H1 (cell line): ENCODE measurements at regions not wholly inside any gene's neighbourhood (a gene's known extent, or its start where the extent isn't known, plus 50 kb on each side); places are given as distances from the start of the nearest gene placed in this dataset.

Source experiments
- CTCF ChIA-PET: fragments of 300-600 bp; sonication (Branson Sonifier 250); formaldehyde crosslinking; loops from one replicate; lab custom pipeline; 2021; ENCODE audit not compliant: partially characterized antibody; lab: Charles Lee
- POLR2A ChIA-PET: fragments of 300-600 bp; sonication (Branson Sonifier 250); formaldehyde crosslinking; loops from one replicate; lab custom pipeline; 2021; ENCODE audit warnings: inconsistent platforms; ENCODE audit not compliant: partially characterized antibody; lab: Charles Lee
- DNase-seq, 2 experiments: peaks; one replicate each; pipeline versions ENCODE4 v3.0.0 to v3.0.0-alpha.2; 2010 to 2022; ENCODE audit warnings: low spot score in 2 of 2, low read depth in 1 of 2, mixed read lengths in 1 of 2
- FAIRE-seq: peaks from 2 replicates; lab custom pipeline; 2011; peaks lifted over from hg19 to GRCh38; lab: Jason Lieb, UNC
- H2AFZ ChIP-seq: 2 replicates; pipeline ENCODE4 v1.8.1; 2012; ENCODE audit warnings: low read length, inconsistent platforms
- H2AK5ac ChIP-seq: 2 replicates; pipeline ENCODE4 v1.6.1; 2013; ENCODE audit warnings: low read depth, low read length
- H2BK120ac ChIP-seq: replicated peaks from 2 replicates; pipeline ENCODE3; 2013; ENCODE audit warnings: low read depth, low read length, inconsistent platforms
- H2BK12ac ChIP-seq: 2 replicates; pipeline ENCODE4 v1.6.1; 2013; ENCODE audit warnings: low read depth, low read length
- H2BK15ac ChIP-seq: 2 replicates; pipeline ENCODE4 v1.6.1; 2013; ENCODE audit warnings: low read length
- H2BK20ac ChIP-seq: 2 replicates; pipeline ENCODE4 v1.6.1; 2013; ENCODE audit warnings: low read length
- H2BK5ac ChIP-seq: 2 replicates; pipeline ENCODE4 v1.6.1; 2013; ENCODE audit warnings: low read depth, low read length
- H3K14ac ChIP-seq: 2 replicates; pipeline ENCODE4 v1.6.1; 2013; ENCODE audit warnings: inconsistent platforms; ENCODE audit not compliant: insufficient read length
- H3K18ac ChIP-seq: 2 replicates; pipeline ENCODE4 v1.6.1; 2013; ENCODE audit warnings: low read length; ENCODE audit errors: extremely low read depth
- H3K23ac ChIP-seq: 2 replicates; pipeline ENCODE4 v1.6.1; 2013; ENCODE audit warnings: inconsistent platforms; ENCODE audit not compliant: insufficient read length
- H3K23me2 ChIP-seq: 2 replicates; pipeline ENCODE4 v1.6.1; 2013; ENCODE audit warnings: low read depth, low read length
- H3K27ac ChIP-seq: 2 replicates; pipeline ENCODE4 v1.6.1; 2011; ENCODE audit warnings: low read depth, low read length, inconsistent platforms
- H3K27me3 ChIP-seq, 4 experiments: replicated peaks in 1 of 4; 1 replicate in 1 of 4; 2 replicates in 3 of 4; pipeline versions ENCODE4 v1.6.1 to v1.8.1; 2011 to 2013; ENCODE audit warnings: low read length in 3 of 4, mild to moderate bottlenecking in 3 of 4, inconsistent platforms in 2 of 4, mixed read lengths in 2 of 4, moderate library complexity in 1 of 4; ENCODE audit not compliant: control insufficient read depth in 3 of 4, insufficient read depth in 3 of 4; ENCODE audit errors: extremely low read depth in 1 of 4
- H3K36me3 ChIP-seq, 4 experiments: 2 replicates each; pipeline versions ENCODE4 v1.6.1 to v1.8.1; 2011 to 2013; ENCODE audit warnings: mild to moderate bottlenecking in 4 of 4, low read length in 3 of 4, moderate library complexity in 2 of 4, control low read depth in 1 of 4, inconsistent platforms in 1 of 4; ENCODE audit not compliant: insufficient read depth in 4 of 4, control insufficient read depth in 2 of 4
- H3K4ac ChIP-seq: replicated peaks from 2 replicates; pipeline ENCODE3; 2013; ENCODE audit warnings: low read length, low read depth, mixed read lengths, inconsistent platforms; ENCODE audit not compliant: insufficient read length
- H3K4me1 ChIP-seq, 4 experiments: replicated peaks in 1 of 4; 1 replicate in 1 of 4; 2 replicates in 3 of 4; pipeline versions ENCODE4 v1.6.1 to v1.8.1; 2011 to 2013; ENCODE audit warnings: low read length in 3 of 4, inconsistent platforms in 2 of 4, mixed read lengths in 1 of 4; ENCODE audit not compliant: insufficient read depth in 4 of 4, control insufficient read depth in 3 of 4
- H3K4me2 ChIP-seq, 2 experiments: 2 replicates each; pipeline versions ENCODE4 v1.6.1 to v1.8.1; 2011 to 2013; ENCODE audit warnings: low read depth in 2 of 2, low read length in 2 of 2, control low read depth in 1 of 2, inconsistent platforms in 1 of 2, mild to moderate bottlenecking in 1 of 2; ENCODE audit not compliant: insufficient read depth in 1 of 2
- H3K4me3 ChIP-seq, 4 experiments: fragments of 200-600, 300-600 bp in 1 of 4; sonication (generic), shearing (Covaris generic), sonication (Bioruptor Twin) in 1 of 4; 2 replicates each; pipeline versions ENCODE4 v1.5.1 to v1.8.1; 2011 to 2016; ENCODE audit warnings: low read length in 4 of 4, low read depth in 3 of 4, control low read depth in 2 of 4, inconsistent platforms in 2 of 4, mild to moderate bottlenecking in 2 of 4, mixed read lengths in 1 of 4, moderate library complexity in 1 of 4; ENCODE audit not compliant: insufficient read depth in 2 of 4; ENCODE audit errors: extremely low read depth in 1 of 4
- H3K56ac ChIP-seq: replicated peaks from 2 replicates; pipeline ENCODE3; 2013; ENCODE audit warnings: low read depth, mild to moderate bottlenecking, mixed read lengths, low read length, inconsistent platforms; ENCODE audit not compliant: insufficient read length
- H3K79me1 ChIP-seq: 2 replicates; pipeline ENCODE4 v1.6.1; 2013; ENCODE audit warnings: low read depth, low read length, control low read depth
- H3K79me2 ChIP-seq, 2 experiments: 2 replicates each; pipeline versions ENCODE4 v1.6.1 to v1.8.1; 2012 to 2013; ENCODE audit warnings: low read length in 2 of 2, mild to moderate bottlenecking in 2 of 2, inconsistent platforms in 1 of 2; ENCODE audit not compliant: insufficient read depth in 2 of 2, control insufficient read depth in 1 of 2
- H3K9ac ChIP-seq, 4 experiments: replicated peaks in 1 of 4; 1 replicate in 1 of 4; 2 replicates in 3 of 4; pipeline versions ENCODE4 v1.6.1 to v1.8.1; 2011 to 2013; ENCODE audit warnings: low read depth in 3 of 4, low read length in 3 of 4, control low read depth in 2 of 4, mild to moderate bottlenecking in 2 of 4, moderate library complexity in 2 of 4, inconsistent platforms in 1 of 4; ENCODE audit errors: extremely low read depth in 1 of 4
- H3K9me3 ChIP-seq, 2 experiments: 2 replicates each; pipeline versions ENCODE4 v1.6.1 to v1.8.1; 2012 to 2013; ENCODE audit warnings: mild to moderate bottlenecking in 2 of 2, moderate library complexity in 2 of 2, control low read depth in 1 of 2, inconsistent platforms in 1 of 2, low read depth in 1 of 2, low read length in 1 of 2, mixed read lengths in 1 of 2; ENCODE audit not compliant: insufficient read depth in 2 of 2
- H4K20me1 ChIP-seq, 2 experiments: replicated peaks in 1 of 2; 2 replicates each; pipeline versions ENCODE3 to v1.8.1; 2011 to 2013; ENCODE audit warnings: inconsistent platforms in 2 of 2, low read length in 2 of 2, mild to moderate bottlenecking in 1 of 2; ENCODE audit not compliant: insufficient read depth in 2 of 2, control insufficient read depth in 1 of 2
- H4K5ac ChIP-seq: 2 replicates; pipeline ENCODE4 v1.6.1; 2013; ENCODE audit warnings: low read length, low read depth, mixed read lengths, inconsistent platforms; ENCODE audit not compliant: insufficient read length
- H4K8ac ChIP-seq: 2 replicates; pipeline ENCODE4 v1.8.0; 2013; ENCODE audit warnings: mild to moderate bottlenecking, moderate library complexity, low read length, inconsistent platforms; ENCODE audit not compliant: insufficient read depth; ENCODE audit errors: extremely low read depth
- H4K91ac ChIP-seq: replicated peaks from 2 replicates; pipeline ENCODE3; 2013; ENCODE audit warnings: low read length, mixed read lengths, inconsistent platforms; ENCODE audit not compliant: insufficient read length
- CHD2 ChIP-seq: IDR thresholded peaks from 2 replicates; pipeline ENCODE4 v1.6.1; 2012; ENCODE audit warnings: low read length, improper control_type of control experiment
- CTBP2 ChIP-seq: IDR thresholded peaks from 2 replicates; pipeline ENCODE4 v1.7.0; 2011; ENCODE audit warnings: borderline replicate concordance, mild to moderate bottlenecking, moderate library complexity, mixed read lengths, low read length; ENCODE audit not compliant: insufficient read depth, insufficient read length
- EGR1 ChIP-seq: IDR thresholded peaks from 2 replicates; pipeline ENCODE4 v1.6.1; 2011; ENCODE audit warnings: low read depth, low read length, borderline replicate concordance
- EP300 ChIP-seq, 2 experiments: IDR thresholded peaks; 1 replicate in 1 of 2; 2 replicates in 1 of 2; pipeline ENCODE4 v1.6.1; 2011 to 2012; ENCODE audit warnings: low read depth in 2 of 2, low read length in 2 of 2, mild to moderate bottlenecking in 2 of 2, borderline replicate concordance in 1 of 2, inconsistent platforms in 1 of 2, moderate library complexity in 1 of 2
- HDAC6 ChIP-seq: IDR thresholded peaks from one replicate; pipeline ENCODE4 v1.7.1; 2012; ENCODE audit warnings: low read depth, mild to moderate bottlenecking, inconsistent platforms, low read length, moderate library complexity
- JUND ChIP-seq: IDR thresholded peaks from 2 replicates; pipeline ENCODE4 v1.6.1; 2011; ENCODE audit warnings: mild to moderate bottlenecking, improper control_type of control experiment, low read length
- MAFK ChIP-seq: IDR thresholded peaks from 2 replicates; pipeline ENCODE4 v1.6.1; 2012; ENCODE audit warnings: low read depth, mild to moderate bottlenecking, improper control_type of control experiment, low read length
- NRF1 ChIP-seq: IDR thresholded peaks from 2 replicates; pipeline ENCODE4 v1.6.1; 2011; ENCODE audit warnings: mild to moderate bottlenecking, low read depth, low read length, improper control_type of control experiment
- SIN3A ChIP-seq, 2 experiments: IDR thresholded peaks in 1 of 2; conservative IDR thresholded peaks in 1 of 2; 2 replicates each; pipeline ENCODE4 v1.6.1; 2011 to 2012; ENCODE audit warnings: low read length in 2 of 2, improper control_type of control experiment in 1 of 2, low read depth in 1 of 2, mild to moderate bottlenecking in 1 of 2
- SUZ12 ChIP-seq: fragments of 200-600 bp; sonication (generic); IDR thresholded peaks from 2 replicates; pipeline ENCODE4 v1.6.1; 2012; ENCODE audit warnings: mild to moderate bottlenecking, inconsistent platforms, low read length, moderate library complexity, mixed read lengths
- YY1 ChIP-seq: IDR thresholded peaks from 2 replicates; pipeline ENCODE4 v1.6.1; 2011; ENCODE audit warnings: low read depth, mild to moderate bottlenecking, low read length
- WGBS, 2 experiments: shearing (Covaris generic) in 1 of 2; methylation state at CpG; one replicate each; pipeline versions ENCODE4 v1.1.6 to v1.1.7; 2013 to 2015; ENCODE audit warnings: low lambda C conversion rate in 2 of 2, mixed read lengths in 2 of 2, inconsistent platforms in 1 of 2, low coverage in 1 of 2, missing lambda C conversion rate in 1 of 2; ENCODE audit not compliant: insufficient replicate concordance in 2 of 2, insufficient coverage in 1 of 2, insufficient read length in 1 of 2; ENCODE audit errors: extremely low coverage in 1 of 2, missing lambda C conversion rate in 1 of 2; 5-methylcytosine and 5-hydroxymethylcytosine counted together
- TF ChIP-seq, protein P1 (sequence below), 3 experiments: IDR thresholded peaks; 1 replicate in 2 of 3; 2 replicates in 1 of 3; pipeline versions ENCODE4 v1.5.1 to v1.6.1; 2011; ENCODE audit warnings: low read length in 3 of 3, mild to moderate bottlenecking in 3 of 3, inconsistent platforms in 2 of 3, low read depth in 1 of 3, moderate library complexity in 1 of 3; ENCODE audit not compliant: insufficient read depth in 1 of 3; ENCODE audit errors: control extremely low read depth in 1 of 3

DNA sequence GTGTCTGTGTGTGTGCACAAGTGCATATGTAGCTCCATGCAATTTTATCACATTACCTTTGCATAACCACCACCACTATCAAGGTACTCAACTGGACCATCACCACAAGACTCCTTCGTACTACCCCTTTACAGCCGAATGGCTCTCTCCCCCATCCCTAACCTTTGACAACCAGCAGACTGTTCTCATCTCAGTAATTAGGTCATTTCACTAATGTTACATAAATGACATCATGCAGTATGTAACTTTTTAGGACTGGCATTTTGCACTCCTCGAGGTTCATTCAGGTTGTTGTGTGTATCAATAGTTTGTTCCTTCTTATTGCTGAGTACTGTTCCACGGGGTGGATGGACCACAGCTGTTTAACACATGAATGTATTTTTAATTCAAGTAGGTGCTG is 121.8 kb upstream of the SLC6A11 start:
- Histone ChIP-seq H2BK5ac (no peak overlapping the region), H3K4ac (no peak overlapping the region), H3K56ac (no peak overlapping the region), H3K4me3 (no peak overlapping the region), H2AFZ (no peak overlapping the region), H3K4me2 (no peak overlapping the region), H3K79me2 (no peaks in the 10 kb centered on the region), H2BK12ac (no peak overlapping the region), H3K9me3 (no peaks in the 10 kb centered on the region), H3K23ac (no peak overlapping the region), H4K91ac (no peak overlapping the region), H3K9ac (no peak overlapping the region), H2BK120ac (no peak overlapping the region), H3K18ac (no peak overlapping the region), H2BK15ac (no peak overlapping the region), H3K79me1 (no peaks in the 10 kb centered on the region), H3K14ac (no peak overlapping the region), H3K23me2 (no peaks in the 10 kb centered on the region), H3K27ac (no peak overlapping the region), H4K8ac (no peak overlapping the region), H3K4me1 (no peaks in the 10 kb centered on the region), H2BK20ac (no peak overlapping the region), H3K27me3 (peaks cover 0 to 1% (median 0%) of the 10 kb centered on the region in 4 experiments; a peak in 2 of 7 replicates), H2AK5ac (no peak overlapping the region), H3K36me3 (no peaks in the 10 kb centered on the region), H4K5ac (no peak overlapping the region), H4K20me1 (no peaks in the 10 kb centered on the region)
- CTCF ChIA-PET: interaction anchor here (0.5 to 1.1 kb wide), 3 partner anchors 13 to 224 kb away, joined by 3 to 4 read pairs (median 4); no protein-coding TSS in a partner anchor
- no peak for FAIRE-seq
- 84% methylated on average over 4 of the region's 4 CpGs; no CpG with 5 or more reads in 1 of the 2 experiments for WGBS, 2 experiments
- DNase-seq: no peak
- POLR2A ChIA-PET: no interaction called here
- TF ChIP-seq YY1 (no peak), CTBP2 (no peak), MAFK (no peak), NRF1 (no peak), EP300 (IDR thresholded peaks at IDR 0.05; ENCODE audit: borderline replicate concordance in 1 of 2, low read depth in 2 of 2, low read length in 2 of 2) (no peak), SUZ12 (no peak), SIN3A (conservative IDR thresholded peaks at IDR 0.05 in 1 of 2, IDR thresholded peaks at IDR 0.05 in 1 of 2; ENCODE audit: low read depth in 1 of 2, low read length in 2 of 2) (no peak), CHD2 (no peak), HDAC6 (no peak), EGR1 (no peak), JUND (no peak)
- TF ChIP-seq, protein P1, sequence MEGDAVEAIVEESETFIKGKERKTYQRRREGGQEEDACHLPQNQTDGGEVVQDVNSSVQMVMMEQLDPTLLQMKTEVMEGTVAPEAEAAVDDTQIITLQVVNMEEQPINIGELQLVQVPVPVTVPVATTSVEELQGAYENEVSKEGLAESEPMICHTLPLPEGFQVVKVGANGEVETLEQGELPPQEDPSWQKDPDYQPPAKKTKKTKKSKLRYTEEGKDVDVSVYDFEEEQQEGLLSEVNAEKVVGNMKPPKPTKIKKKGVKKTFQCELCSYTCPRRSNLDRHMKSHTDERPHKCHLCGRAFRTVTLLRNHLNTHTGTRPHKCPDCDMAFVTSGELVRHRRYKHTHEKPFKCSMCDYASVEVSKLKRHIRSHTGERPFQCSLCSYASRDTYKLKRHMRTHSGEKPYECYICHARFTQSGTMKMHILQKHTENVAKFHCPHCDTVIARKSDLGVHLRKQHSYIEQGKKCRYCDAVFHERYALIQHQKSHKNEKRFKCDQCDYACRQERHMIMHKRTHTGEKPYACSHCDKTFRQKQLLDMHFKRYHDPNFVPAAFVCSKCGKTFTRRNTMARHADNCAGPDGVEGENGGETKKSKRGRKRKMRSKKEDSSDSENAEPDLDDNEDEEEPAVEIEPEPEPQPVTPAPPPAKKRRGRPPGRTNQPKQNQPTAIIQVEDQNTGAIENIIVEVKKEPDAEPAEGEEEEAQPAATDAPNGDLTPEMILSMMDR (IDR thresholded peaks at IDR 0.05; ENCODE audit: control extremely low read depth in 1 of 3, insufficient read depth in 1 of 3, low read depth in 1 of 3, low read length in 3 of 3): no peak
